ENCODE measurements at regions not wholly inside any gene's neighbourhood (a gene's known extent, or its start where the extent isn't known, plus 50 kb on each side); places are given as distances from the start of the nearest gene placed in this dataset.

DNA sequence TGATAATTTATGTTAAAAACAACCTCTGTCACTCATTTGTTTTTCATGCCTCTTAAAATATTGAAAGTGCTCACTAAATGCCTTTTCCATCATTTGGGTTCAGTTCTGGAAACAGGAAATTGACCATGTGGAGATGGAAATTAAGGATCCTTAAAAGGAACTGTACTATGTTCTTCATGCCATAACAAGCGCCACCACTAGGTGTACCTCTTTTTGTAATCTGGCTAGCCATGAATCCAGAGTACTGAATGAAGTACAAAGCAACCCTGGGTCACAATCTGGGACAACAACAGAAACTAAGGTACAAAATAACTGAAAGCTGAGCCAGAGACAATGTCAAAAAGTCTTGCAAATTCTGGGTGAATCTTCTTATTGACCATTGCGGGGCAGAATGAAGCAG lies 559.1 kb downstream of the FAM181B start:
- no peak for DNase-seq
- Histone ChIP-seq H3K9me3 (no peaks in the 10 kb centered on the region), H3K27me3 (no peaks in the 10 kb centered on the region), H3K4me3 (no peak overlapping the region), H3K36me3 (ENCODE audit: low read depth, missing control alignments) (no peaks in the 10 kb centered on the region), H3K4me1 (no peaks in the 10 kb centered on the region), H3K27ac (no peak overlapping the region)
- intact Hi-C loops (cut with DNase I; ENCODE audit: low total_unique reads) = no loop called here
- 90 to 91% methylated on average over 2 of the region's 2 CpGs for WGBS, 2 donors
- TF ChIP-seq CTCF (IDR thresholded peaks at IDR 0.05) (peak in 2 of 3 experiments; percentile 17 to 19), POLR2A (IDR thresholded peaks at IDR 0.05) (no peak)

GRCh38 chr11:82146789-82147188 lies 586.9 kb downstream of the FAM181B start:
- intact Hi-C loops (cut with DNase I; ENCODE audit: low total_unique reads) = no loop called here
- H3K36me3 ChIP-seq (ENCODE audit: low read depth, missing control alignments) = no peaks in the 10 kb centered on the region
- WGBS, 2 donors = 58 to 66% methylated on average over 2 of the region's 2 CpGs

GRCh38 chr11:82118946-82119345 lies 614.7 kb downstream of the FAM181B start:
- Histone ChIP-seq H3K27me3 (no peaks in the 10 kb centered on the region), H3K36me3 (ENCODE audit: low read depth, missing control alignments) (no peaks in the 10 kb centered on the region), H3K4me1 (no peaks in the 10 kb centered on the region), H3K9me3 (no peaks in the 10 kb centered on the region), H3K27ac (no peak overlapping the region), H3K4me3 (no peak overlapping the region)
- 66 to 67% methylated on average over 5 of the region's 5 CpGs for WGBS, 2 donors
- intact Hi-C loops (cut with DNase I; ENCODE audit: low total_unique reads) = no loop called here
- TF ChIP-seq CTCF (IDR thresholded peaks at IDR 0.05) = no peak
- no peak for TF ChIP-seq POLR2A (IDR thresholded peaks at IDR 0.05)
- no peak for DNase-seq

More at GRCh38 chr11:82146789-82147188, 586.9 kb downstream of the FAM181B start:
- Histone ChIP-seq H3K9me3 (no peaks in the 10 kb centered on the region), H3K4me3 (no peak overlapping the region), H3K4me1 (no peaks in the 10 kb centered on the region), H3K27ac (no peak overlapping the region), H3K27me3 (no peaks in the 10 kb centered on the region)
- TF ChIP-seq CTCF (IDR thresholded peaks at IDR 0.05) (no peak), POLR2A (IDR thresholded peaks at IDR 0.05) (no peak)
- DNase-seq = no peak

DNA sequence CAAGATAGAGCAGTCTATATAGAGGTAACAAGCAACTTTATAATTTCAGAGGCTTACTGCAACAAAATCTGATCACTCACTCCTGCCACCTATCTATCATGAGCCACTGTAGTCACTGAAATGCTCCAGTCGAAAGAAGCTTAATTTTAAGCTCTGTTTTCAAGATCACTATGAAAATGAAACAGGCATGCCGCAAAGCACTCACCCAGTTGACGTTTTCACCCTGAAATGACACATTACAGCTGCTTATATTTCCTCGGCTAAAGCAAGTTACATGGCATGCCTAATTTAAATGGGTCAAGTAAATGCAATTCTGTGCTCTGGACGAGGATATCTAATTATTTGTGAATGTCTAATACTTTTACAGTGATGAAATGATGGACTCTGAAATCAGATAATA lies 616.3 kb downstream of the FAM181B start:
- Histone ChIP-seq H3K9me3 (no peaks in the 10 kb centered on the region), H3K36me3 (ENCODE audit: low read depth, missing control alignments) (no peaks in the 10 kb centered on the region), H3K27me3 (no peaks in the 10 kb centered on the region), H3K4me1 (no peaks in the 10 kb centered on the region), H3K27ac (no peak overlapping the region), H3K4me3 (no peak overlapping the region)
- no peak for TF ChIP-seq CTCF (IDR thresholded peaks at IDR 0.05)
- TF ChIP-seq POLR2A (IDR thresholded peaks at IDR 0.05) = no peak
- intact Hi-C loops (cut with DNase I; ENCODE audit: low total_unique reads) = no loop called here
- WGBS, 2 donors = 75 to 79% methylated on average over 5 of the region's 5 CpGs
- no peak for DNase-seq

GRCh38 chr11:82105331-82105998 lies 628.2 kb downstream of the FAM181B start:
- H3K36me3 ChIP-seq (ENCODE audit: low read depth, missing control alignments) = no peaks in the 10 kb centered on the region
- DNase-seq = no peak
- no peaks in the 10 kb centered on the region for H3K27me3 ChIP-seq
- H3K4me1 ChIP-seq = no peaks in the 10 kb centered on the region
- intact Hi-C loops (cut with DNase I; ENCODE audit: low total_unique reads) = no loop called here
- no peak overlapping the region for H3K27ac ChIP-seq
- H3K9me3 ChIP-seq = no peaks in the 10 kb centered on the region
- TF ChIP-seq CTCF (IDR thresholded peaks at IDR 0.05) = no peak
- no peak for TF ChIP-seq POLR2A (IDR thresholded peaks at IDR 0.05)
- no peak overlapping the region for H3K4me3 ChIP-seq
- 74 to 79% methylated on average over 6 of the region's 6 CpGs for WGBS, 2 donors
